ENCODE measurements at regions not wholly inside any gene's neighbourhood (a gene's known extent, or its start where the extent isn't known, plus 50 kb on each side); places are given as distances from the start of the nearest gene placed in this dataset.

DNA sequence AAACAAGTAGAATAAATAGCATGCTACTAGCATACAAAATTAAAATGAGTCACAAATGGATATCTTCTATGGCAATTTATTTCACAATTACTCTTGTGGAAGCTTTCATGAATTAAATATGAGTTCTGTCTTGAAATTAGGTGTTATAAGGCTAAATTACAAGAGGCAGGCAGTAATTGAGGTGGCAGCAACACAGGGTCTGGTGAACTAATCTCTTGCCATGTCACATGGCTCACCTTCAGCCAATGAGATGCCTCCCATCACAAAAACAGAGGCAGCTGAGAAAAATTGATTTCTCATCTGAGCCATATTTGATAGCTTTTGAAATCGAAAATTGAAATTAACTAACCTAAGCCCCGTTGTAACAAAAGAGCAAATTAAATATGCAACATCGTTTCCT is 268.8 kb downstream of the NR2F2 start:
- TF ChIP-seq, protein P1, sequence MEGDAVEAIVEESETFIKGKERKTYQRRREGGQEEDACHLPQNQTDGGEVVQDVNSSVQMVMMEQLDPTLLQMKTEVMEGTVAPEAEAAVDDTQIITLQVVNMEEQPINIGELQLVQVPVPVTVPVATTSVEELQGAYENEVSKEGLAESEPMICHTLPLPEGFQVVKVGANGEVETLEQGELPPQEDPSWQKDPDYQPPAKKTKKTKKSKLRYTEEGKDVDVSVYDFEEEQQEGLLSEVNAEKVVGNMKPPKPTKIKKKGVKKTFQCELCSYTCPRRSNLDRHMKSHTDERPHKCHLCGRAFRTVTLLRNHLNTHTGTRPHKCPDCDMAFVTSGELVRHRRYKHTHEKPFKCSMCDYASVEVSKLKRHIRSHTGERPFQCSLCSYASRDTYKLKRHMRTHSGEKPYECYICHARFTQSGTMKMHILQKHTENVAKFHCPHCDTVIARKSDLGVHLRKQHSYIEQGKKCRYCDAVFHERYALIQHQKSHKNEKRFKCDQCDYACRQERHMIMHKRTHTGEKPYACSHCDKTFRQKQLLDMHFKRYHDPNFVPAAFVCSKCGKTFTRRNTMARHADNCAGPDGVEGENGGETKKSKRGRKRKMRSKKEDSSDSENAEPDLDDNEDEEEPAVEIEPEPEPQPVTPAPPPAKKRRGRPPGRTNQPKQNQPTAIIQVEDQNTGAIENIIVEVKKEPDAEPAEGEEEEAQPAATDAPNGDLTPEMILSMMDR (IDR thresholded peaks at IDR 0.05 in 4 of 5, conservative IDR thresholded peaks at IDR 0.05 in 1 of 5): no peak
- TF ChIP-seq POLR2A (IDR thresholded peaks at IDR 0.05): no peak

All from gastrocnemius medialis (tissue), 4 donors.